ENCODE measurements at regions not wholly inside any gene's neighbourhood (a gene's known extent, or its start where the extent isn't known, plus 50 kb on each side); places are given as distances from the start of the nearest gene placed in this dataset.

- TF ChIP-seq CTCF (IDR thresholded peaks at IDR 0.05) (no peak), POLR2A (IDR thresholded peaks at IDR 0.05) (no peak)
These were observed 189.7 kb downstream of the TRIML1 start for GRCh38 chr4:188328966-188329365.

Data from thyroid gland (tissue), 4 donors.